ENCODE measurements at regions not wholly inside any gene's neighbourhood (a gene's known extent, or its start where the extent isn't known, plus 50 kb on each side); places are given as distances from the start of the nearest gene placed in this dataset.

DNA sequence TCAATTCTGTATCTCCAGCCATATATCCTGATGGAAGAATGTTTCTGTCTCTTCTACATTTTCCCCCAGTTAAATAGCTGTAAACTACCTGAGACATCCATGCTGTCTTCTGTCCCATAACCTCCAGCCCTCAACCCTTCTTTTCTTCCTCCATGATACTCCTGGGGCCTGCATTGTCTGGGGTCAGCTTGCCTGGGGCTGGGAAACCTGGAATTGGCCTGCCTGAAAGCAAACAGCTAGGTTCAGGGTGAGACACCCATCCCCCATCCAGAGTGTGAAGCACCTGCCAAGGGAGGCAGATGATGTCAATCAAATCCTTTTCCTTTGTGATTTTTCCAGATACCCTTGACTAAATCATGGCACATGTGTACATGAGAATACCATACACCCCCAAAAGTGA, 313.7 kb upstream of the MGAT5 start:
- DNase-seq (no peak), ATAC-seq (ENCODE audit: low read depth) (no peak)
- no peaks in the 10 kb centered on the region for H3K4me1 Mint-ChIP-seq
- no peak overlapping the region for H3K27ac Mint-ChIP-seq
- POLR2A ChIA-PET, result no interaction called here
- peaks cover 8% of the 10 kb centered on the region for H3K27me3 Mint-ChIP-seq
- H3K36me3 Mint-ChIP-seq, result no peaks in the 10 kb centered on the region
- no peaks in the 10 kb centered on the region for H3K9me3 Mint-ChIP-seq
- no peak overlapping the region for H3K4me3 Mint-ChIP-seq

DNA sequence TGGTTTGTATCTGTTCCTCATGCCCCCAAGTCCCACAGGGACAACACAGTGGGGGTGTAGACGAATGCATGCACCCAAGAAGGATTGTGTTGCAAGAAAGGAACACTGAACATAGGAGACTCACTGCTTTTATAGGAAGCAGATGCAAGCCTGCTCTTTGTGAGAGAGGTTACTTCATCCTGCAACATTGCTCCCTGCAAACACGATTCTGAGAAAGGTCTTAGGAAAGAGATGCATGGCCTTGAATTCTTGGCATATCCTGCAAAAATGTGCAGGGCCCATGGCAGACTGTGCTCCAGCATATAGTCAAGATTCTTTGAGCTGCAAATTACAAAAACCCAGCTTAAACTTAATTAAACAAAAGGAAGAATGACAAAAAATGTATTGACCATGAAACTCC, 312.2 kb upstream of the MGAT5 start:
- POLR2A ChIA-PET, result no interaction called here
- Mint-ChIP-seq H3K4me1 (no peaks in the 10 kb centered on the region), H3K27me3 (peaks cover 5% of the 10 kb centered on the region)

DNA sequence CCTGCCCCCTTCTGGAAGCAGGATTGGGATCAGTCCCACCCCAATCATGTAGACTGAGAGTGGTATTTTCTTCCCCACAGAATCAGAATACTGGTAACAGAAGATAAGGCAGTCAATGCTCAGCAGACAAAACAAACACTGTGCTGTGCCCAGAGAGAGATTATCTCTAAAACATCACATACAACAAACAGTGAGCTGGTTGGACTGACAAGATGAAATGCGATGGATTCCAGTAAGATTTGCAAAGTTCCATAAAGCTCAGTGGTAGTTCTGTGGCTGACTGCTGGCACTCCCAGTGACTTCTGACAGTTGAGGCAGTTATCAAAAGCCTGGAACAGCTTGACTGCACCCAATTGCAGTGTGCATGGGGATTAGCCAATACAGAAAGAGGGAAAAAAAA, 311.5 kb upstream of the MGAT5 start:
- Mint-ChIP-seq H3K9me3 (no peaks in the 10 kb centered on the region), H3K4me3 (no peak overlapping the region), H3K27ac (no peak overlapping the region), H3K27me3 (peaks cover 7% of the 10 kb centered on the region), H3K4me1 (no peaks in the 10 kb centered on the region), H3K36me3 (no peaks in the 10 kb centered on the region)
- DNase-seq, result no peak
- POLR2A ChIA-PET, result no interaction called here
- no peak for ATAC-seq (ENCODE audit: low read depth)

More for the DNA sequence above, 312.2 kb upstream of the MGAT5 start:
- no peak overlapping the region for H3K4me3 Mint-ChIP-seq
- no peaks in the 10 kb centered on the region for H3K9me3 Mint-ChIP-seq
- no peaks in the 10 kb centered on the region for H3K36me3 Mint-ChIP-seq
- H3K27ac Mint-ChIP-seq, result no peak overlapping the region
- DNase-seq, result no peak
- no peak for ATAC-seq (ENCODE audit: low read depth)

DNA sequence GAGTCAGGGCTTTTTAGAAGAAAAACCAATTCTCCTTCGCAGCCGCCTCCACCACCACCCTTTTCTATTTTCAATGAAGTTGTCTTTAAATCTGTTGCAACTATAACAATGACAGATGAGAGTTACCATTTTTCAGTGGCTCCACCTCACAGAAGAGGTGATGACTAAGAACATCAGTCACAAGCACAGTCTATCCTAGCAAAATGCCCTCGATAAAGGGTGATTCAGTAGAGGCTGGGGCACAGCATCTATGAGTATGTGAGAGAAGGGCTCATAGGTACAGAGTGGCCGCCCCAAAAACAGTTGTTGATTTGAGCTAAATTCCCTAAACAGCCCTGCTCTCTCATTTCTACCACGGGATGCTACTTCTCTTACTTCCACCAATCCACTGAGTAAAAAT, 310.8 kb upstream of the MGAT5 start:
- H3K27ac Mint-ChIP-seq, result no peak overlapping the region

DNA sequence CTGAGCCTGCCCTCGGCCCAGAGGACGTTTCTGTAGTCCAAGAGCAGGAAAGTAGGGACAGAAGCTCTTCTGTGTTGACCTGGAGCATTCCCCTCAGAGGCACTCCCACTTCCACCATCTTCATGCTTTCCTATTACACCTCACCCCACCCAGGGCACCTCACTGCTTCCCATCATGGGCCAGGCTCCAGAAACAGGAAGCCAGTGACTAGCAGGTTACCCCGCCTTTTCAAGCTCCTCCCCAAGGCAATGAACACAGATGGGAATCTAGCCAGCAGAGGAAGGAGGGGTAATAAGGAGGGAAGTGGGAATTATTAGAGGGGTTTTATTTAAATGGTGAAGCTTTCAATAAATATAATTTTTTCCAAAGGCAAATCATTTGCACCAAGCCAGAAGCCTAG, 308.8 kb upstream of the MGAT5 start:
- Mint-ChIP-seq H3K27me3 (peaks cover 7% of the 10 kb centered on the region), H3K4me3 (no peak overlapping the region), H3K27ac (no peak overlapping the region), H3K4me1 (no peaks in the 10 kb centered on the region), H3K9me3 (no peaks in the 10 kb centered on the region), H3K36me3 (no peaks in the 10 kb centered on the region)
- DNase-seq (no peak), ATAC-seq (ENCODE audit: low read depth) (no peak)
- POLR2A ChIA-PET, result no interaction called here

More for the DNA sequence above, 310.8 kb upstream of the MGAT5 start:
- H3K4me3 Mint-ChIP-seq, result no peak overlapping the region
- POLR2A ChIA-PET, result no interaction called here
- ATAC-seq (ENCODE audit: low read depth), result no peak
- H3K4me1 Mint-ChIP-seq, result no peaks in the 10 kb centered on the region
- peaks cover 7% of the 10 kb centered on the region for H3K27me3 Mint-ChIP-seq
- H3K9me3 Mint-ChIP-seq, result no peaks in the 10 kb centered on the region
- DNase-seq, result no peak
- H3K36me3 Mint-ChIP-seq, result no peaks in the 10 kb centered on the region

DNA sequence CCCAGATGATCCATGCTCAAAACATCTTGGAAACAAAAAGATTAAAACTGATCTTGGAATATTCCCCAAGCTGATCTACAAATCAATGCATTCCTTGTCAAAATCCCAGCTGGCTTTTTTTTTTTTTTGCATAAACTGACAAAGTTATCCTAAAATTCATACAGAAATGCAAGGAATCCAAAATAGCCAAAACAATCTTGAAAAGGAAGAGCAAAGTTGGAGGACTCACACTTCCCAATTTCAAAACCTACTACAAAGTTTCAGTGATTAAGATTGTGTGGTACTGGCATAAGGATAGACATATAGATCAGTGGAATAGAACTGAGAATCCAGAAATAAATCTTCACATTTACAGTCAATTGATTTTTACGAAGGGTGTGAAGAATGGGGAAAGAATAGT, 306.8 kb upstream of the MGAT5 start:
- Mint-ChIP-seq H3K27ac (no peak overlapping the region), H3K36me3 (no peaks in the 10 kb centered on the region), H3K27me3 (peaks cover 4% of the 10 kb centered on the region), H3K9me3 (no peaks in the 10 kb centered on the region), H3K4me3 (no peak overlapping the region), H3K4me1 (no peaks in the 10 kb centered on the region)
- POLR2A ChIA-PET, result no interaction called here
- DNase-seq (no peak), ATAC-seq (ENCODE audit: low read depth) (no peak)

DNA sequence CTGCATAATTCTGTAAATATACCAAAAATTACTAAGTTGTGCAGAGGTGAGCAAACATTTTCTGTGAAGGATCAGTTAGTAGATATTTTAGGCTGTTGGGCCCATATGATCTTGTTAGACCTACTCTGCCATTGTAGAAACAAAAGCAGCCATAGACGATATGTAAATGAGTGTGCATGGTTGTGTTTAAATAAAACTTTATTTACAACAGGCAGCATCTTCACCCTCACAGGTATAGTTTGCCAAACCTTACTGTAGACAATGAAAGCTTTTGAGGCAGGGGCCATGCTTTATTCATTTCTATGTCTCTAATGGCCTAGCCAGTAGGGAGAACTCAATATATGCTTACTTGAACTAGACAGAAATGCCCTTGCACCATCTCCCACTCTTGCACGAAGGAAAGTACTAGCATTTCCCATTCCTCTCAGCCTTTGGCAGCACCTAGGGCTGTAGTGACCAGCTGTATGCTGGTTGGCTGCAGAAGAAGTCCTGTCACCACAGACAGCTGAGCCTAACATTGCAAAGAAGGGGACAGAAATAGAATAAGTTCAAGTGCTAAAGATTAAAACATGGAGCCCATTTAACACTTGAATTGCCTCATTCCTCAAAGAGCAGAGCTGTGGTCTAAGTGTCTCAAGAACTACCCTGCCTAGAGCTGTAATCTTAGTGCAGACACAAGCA, 305.1 kb upstream of the MGAT5 start:
- no peak for ATAC-seq (ENCODE audit: low read depth)
- POLR2A ChIA-PET, result no interaction called here

DNA sequence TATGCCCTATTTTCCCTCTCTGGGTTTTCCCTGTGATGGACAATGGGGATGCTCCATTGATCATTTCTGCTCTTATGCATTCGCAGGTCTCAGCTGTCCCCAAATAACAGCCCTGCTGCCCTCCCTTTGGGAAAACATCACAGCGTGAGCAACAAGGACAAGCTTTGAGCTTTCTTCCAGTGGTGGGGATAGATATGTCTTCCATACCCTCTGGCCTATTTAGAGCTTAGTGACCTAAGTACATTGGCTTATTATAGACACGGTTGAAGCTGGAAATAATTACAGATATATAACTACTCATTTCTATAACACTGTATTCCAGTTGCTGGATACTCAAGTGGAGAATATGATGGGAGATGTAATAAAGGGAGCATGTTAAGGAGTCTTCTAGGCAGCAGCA, 304.3 kb upstream of the MGAT5 start:
- Mint-ChIP-seq H3K4me1 (no peaks in the 10 kb centered on the region), H3K4me3 (no peak overlapping the region), H3K27ac (no peak overlapping the region), H3K9me3 (no peaks in the 10 kb centered on the region), H3K36me3 (no peaks in the 10 kb centered on the region), H3K27me3 (peaks cover 10% of the 10 kb centered on the region)
- POLR2A ChIA-PET, result no interaction called here
- ATAC-seq (ENCODE audit: low read depth), result no peak
- DNase-seq, result no peak

More for the DNA sequence above, 305.1 kb upstream of the MGAT5 start:
- Mint-ChIP-seq H3K27ac (no peak overlapping the region), H3K27me3 (peaks cover 5% of the 10 kb centered on the region), H3K9me3 (no peaks in the 10 kb centered on the region), H3K4me1 (no peaks in the 10 kb centered on the region), H3K36me3 (no peaks in the 10 kb centered on the region), H3K4me3 (no peak overlapping the region)
- DNase-seq, result no peak

DNA sequence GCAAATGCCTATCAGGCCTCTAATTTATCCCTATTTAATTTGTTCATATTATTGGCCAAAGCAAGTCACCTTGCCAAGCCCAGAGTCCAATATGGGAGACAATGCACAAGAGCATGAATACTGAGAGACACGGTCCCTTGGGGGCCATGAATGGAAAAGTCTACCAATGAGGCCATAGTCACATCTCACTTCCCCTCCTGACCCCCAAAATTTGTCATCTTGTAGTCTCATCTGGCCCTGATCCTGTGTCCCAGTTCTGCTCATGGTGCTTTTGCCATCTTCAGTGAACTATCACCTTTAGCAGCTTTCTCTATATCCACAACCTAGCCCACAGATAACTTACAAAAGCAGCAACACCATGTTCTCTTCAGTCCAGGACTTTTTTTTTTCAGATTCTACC, 302.7 kb upstream of the MGAT5 start:
- no peak for ATAC-seq (ENCODE audit: low read depth)
- POLR2A ChIA-PET, result no interaction called here
- H3K27me3 Mint-ChIP-seq, result peaks cover 22% of the 10 kb centered on the region
- H3K4me3 Mint-ChIP-seq, result no peak overlapping the region
- H3K9me3 Mint-ChIP-seq, result no peaks in the 10 kb centered on the region
- DNase-seq, result no peak
- H3K27ac Mint-ChIP-seq, result no peak overlapping the region
- H3K4me1 Mint-ChIP-seq, result no peaks in the 10 kb centered on the region
- H3K36me3 Mint-ChIP-seq, result no peaks in the 10 kb centered on the region

DNA sequence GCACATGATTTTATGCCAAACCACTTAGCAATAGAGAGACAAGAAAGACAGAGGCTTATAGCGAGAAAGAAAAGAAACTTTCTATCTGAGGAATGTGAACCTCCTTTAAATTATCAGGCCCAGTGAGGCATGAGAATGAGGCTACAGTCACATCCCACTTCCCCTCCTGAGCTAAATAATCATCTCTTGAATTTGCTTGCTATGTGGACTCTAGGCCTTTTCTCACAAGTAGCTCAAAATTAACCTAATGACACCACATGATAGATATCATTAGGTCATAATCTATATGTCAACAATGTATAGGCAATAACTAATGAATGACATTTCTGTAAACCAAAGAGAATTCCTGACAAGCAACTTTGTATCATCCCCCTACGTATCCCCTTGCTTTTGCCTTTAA, 301.5 kb upstream of the MGAT5 start:
- POLR2A ChIA-PET, result no interaction called here
- no peak for ATAC-seq (ENCODE audit: low read depth)

DNA sequence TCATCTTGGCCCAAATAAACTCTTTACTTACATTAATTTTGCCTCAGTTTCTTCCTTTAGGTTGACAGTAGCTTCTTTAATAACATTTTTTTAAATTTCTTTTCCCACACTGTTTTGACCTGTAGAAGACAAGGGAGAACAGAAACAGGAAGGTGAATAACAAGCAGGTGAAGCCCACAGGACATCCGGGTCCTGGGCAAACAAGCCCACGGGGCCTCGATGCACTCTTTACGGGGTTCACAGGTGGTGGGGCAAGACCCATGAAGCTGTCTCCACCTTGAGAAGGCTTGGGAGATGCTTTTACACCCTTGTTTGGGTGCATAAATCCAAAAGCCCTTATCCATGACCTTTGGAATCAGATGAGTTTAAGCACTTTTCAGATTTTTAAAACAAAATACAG, 301.0 kb upstream of the MGAT5 start:
- peaks cover 33% of the 10 kb centered on the region for H3K27me3 Mint-ChIP-seq
- DNase-seq (no peak), ATAC-seq (ENCODE audit: low read depth) (no peak)
- H3K27ac Mint-ChIP-seq, result no peak overlapping the region
- no peaks in the 10 kb centered on the region for H3K9me3 Mint-ChIP-seq
- no peaks in the 10 kb centered on the region for H3K36me3 Mint-ChIP-seq
- no peak overlapping the region for H3K4me3 Mint-ChIP-seq
- POLR2A ChIA-PET, result no interaction called here
- H3K4me1 Mint-ChIP-seq, result no peaks in the 10 kb centered on the region

More for the DNA sequence above, 301.5 kb upstream of the MGAT5 start:
- Mint-ChIP-seq H3K36me3 (no peaks in the 10 kb centered on the region), H3K4me1 (no peaks in the 10 kb centered on the region), H3K4me3 (no peak overlapping the region), H3K27ac (no peak overlapping the region), H3K9me3 (no peaks in the 10 kb centered on the region), H3K27me3 (peaks cover 30% of the 10 kb centered on the region)
- DNase-seq, result no peak

DNA sequence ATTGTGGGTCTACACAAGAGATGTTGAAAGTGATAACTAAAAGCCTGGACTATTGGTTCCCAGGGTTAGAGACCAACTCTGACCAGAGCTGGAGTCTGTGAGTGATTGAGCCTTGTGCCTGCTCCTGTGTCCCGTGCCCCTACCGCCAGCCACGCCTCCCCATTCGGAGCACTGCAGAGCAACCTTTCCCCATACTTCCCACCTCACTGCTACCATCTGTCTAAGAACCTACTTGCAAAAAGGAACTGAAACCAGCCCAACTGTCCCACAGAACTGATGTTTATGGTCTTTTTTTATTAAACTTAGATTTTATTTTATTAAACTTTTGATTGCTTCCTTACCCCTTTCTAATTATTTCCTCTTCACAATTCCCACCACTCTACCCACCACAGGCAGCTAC, 300.3 kb upstream of the MGAT5 start:
- Mint-ChIP-seq H3K9me3 (no peaks in the 10 kb centered on the region), H3K4me1 (no peaks in the 10 kb centered on the region), H3K27ac (no peak overlapping the region), H3K27me3 (peaks cover 37% of the 10 kb centered on the region), H3K4me3 (no peak overlapping the region), H3K36me3 (no peaks in the 10 kb centered on the region)
- POLR2A ChIA-PET, result no interaction called here
- no peak for ATAC-seq (ENCODE audit: low read depth)
- no peak for DNase-seq

DNA sequence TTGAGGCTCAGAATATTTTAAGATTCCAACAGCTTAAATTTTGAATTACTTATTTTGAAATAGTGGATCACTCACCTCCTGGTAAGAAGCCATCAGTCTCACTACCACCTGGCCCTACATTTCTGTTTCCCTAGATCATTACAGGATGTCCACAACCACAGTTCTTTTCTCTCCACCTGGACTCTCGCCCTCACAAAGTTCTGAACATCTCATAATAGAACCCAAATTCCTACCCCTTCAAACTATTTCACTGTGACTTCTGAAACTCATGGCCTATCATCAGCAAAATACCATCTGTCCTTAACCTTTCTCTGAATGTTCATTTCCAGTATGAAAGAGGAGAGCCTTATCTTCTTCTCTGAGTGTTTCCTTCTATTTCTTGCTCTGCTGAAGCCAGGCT, 299.2 kb upstream of the MGAT5 start:
- DNase-seq, result no peak
- no peak overlapping the region for H3K4me3 Mint-ChIP-seq
- POLR2A ChIA-PET, result no interaction called here
- no peak for ATAC-seq (ENCODE audit: low read depth)
- H3K27me3 Mint-ChIP-seq, result peaks cover 45% of the 10 kb centered on the region
- H3K4me1 Mint-ChIP-seq, result no peaks in the 10 kb centered on the region
- H3K9me3 Mint-ChIP-seq, result no peaks in the 10 kb centered on the region
- H3K27ac Mint-ChIP-seq, result no peak overlapping the region
- H3K36me3 Mint-ChIP-seq, result no peaks in the 10 kb centered on the region

DNA sequence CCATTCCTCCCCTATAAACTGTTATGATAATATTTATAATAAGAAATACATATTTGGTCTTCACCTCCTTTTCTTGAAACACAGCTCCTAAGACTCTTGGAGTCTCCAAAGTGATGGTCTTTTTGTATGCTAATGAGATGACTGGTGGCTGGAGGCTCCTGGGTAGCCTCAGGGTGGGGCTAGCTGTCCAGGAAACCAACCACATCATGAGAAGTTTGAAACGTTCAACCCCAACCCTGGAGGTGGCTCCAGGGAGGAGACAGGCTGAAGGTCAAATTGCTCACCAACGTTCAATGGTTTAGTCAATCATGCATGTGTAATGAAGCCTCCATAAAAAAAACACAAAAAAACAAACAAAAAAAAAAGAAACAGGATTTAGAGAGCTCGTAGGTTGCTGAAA, 298.7 kb upstream of the MGAT5 start:
- no peaks in the 10 kb centered on the region for H3K4me1 Mint-ChIP-seq
- POLR2A ChIA-PET, result no interaction called here
- DNase-seq, result no peak
- H3K4me3 Mint-ChIP-seq, result no peak overlapping the region
- H3K36me3 Mint-ChIP-seq, result no peaks in the 10 kb centered on the region
- ATAC-seq (ENCODE audit: low read depth), result no peak
- H3K9me3 Mint-ChIP-seq, result no peaks in the 10 kb centered on the region
- peaks cover 47% of the 10 kb centered on the region for H3K27me3 Mint-ChIP-seq
- no peak overlapping the region for H3K27ac Mint-ChIP-seq

DNA sequence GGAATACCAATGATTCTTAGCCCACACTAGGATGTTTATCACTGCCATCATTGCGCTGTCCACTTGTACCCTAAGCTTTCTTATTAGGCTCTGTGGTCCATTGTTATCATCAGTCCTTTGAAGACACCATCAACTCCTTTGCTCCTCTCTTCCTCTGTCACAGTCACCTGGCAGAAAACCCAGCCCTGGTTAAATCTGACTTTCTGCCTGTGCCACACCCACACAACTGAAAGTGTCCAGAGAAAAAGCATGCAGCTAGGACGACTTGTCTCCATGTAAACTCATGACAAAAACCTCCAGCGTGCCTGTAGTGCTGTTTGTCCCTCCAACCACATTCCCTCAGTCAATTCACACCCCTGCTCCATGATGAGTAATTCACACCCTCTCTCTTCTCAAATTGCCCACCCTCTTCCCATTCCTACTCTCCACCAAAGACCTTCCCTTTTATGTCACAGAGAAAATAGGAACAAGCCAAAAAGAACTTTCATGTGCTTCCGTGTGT, 297.4 kb upstream of the MGAT5 start:
- no peaks in the 10 kb centered on the region for H3K4me1 Mint-ChIP-seq

More for the DNA sequence above, 297.4 kb upstream of the MGAT5 start:
- H3K27me3 Mint-ChIP-seq, result peaks cover 52% of the 10 kb centered on the region
- ATAC-seq (ENCODE audit: low read depth) (no peak), DNase-seq (no peak)
- H3K4me3 Mint-ChIP-seq, result no peak overlapping the region
- H3K9me3 Mint-ChIP-seq, result no peaks in the 10 kb centered on the region
- H3K27ac Mint-ChIP-seq, result no peak overlapping the region
- POLR2A ChIA-PET, result no interaction called here
- H3K36me3 Mint-ChIP-seq, result no peaks in the 10 kb centered on the region
